OCI-LY1 (cell line): ENCODE measurements at regions not wholly inside any gene's neighbourhood (a gene's known extent, or its start where the extent isn't known, plus 50 kb on each side); places are given as distances from the start of the nearest gene placed in this dataset.

Experiments
- H2AFZ ChIP-seq: fragments of 200-600 bp; sonication (generic), shearing (Covaris generic); 2 replicates; pipeline ENCODE4 v1.6.0; 2014; ENCODE audit warnings: antibody characterized with exemption, mild to moderate bottlenecking, low read length
- H3F3A ChIP-seq: fragments of 200-600 bp; sonication (generic), shearing (Covaris generic); 2 replicates; pipeline ENCODE4 v1.6.0; 2014; ENCODE audit warnings: mild to moderate bottlenecking, antibody characterized with exemption, low read length, moderate library complexity; ENCODE audit not compliant: insufficient read depth
- H3K27ac ChIP-seq: fragments of 200-600 bp; sonication (generic); 2 replicates; pipeline ENCODE4 v1.5.1; 2014; ENCODE audit warnings: low read length, mixed run types, mild to moderate bottlenecking, low read depth; ENCODE audit not compliant: poor library complexity, severe bottlenecking
- H3K27me3 ChIP-seq: fragments of 200-600 bp; sonication (generic); 2 replicates; pipeline ENCODE4 v1.6.0; 2014; ENCODE audit warnings: antibody characterized with exemption, mild to moderate bottlenecking, low read length, moderate library complexity; ENCODE audit not compliant: insufficient read depth
- H3K36me3 ChIP-seq: fragments of 200-600 bp; sonication (generic); 2 replicates; pipeline ENCODE4 v1.6.1; 2014; ENCODE audit warnings: mild to moderate bottlenecking, antibody characterized with exemption, low read length, moderate library complexity, mixed read lengths; ENCODE audit not compliant: insufficient read depth
- H3K4me1 ChIP-seq: fragments of 200-600 bp; sonication (generic); 2 replicates; pipeline ENCODE4 v1.5.1; 2014; ENCODE audit warnings: mild to moderate bottlenecking, low read length, moderate library complexity; ENCODE audit not compliant: insufficient read depth, severe bottlenecking
- H3K4me2 ChIP-seq: fragments of 200-600 bp; sonication (generic), shearing (Covaris generic); 2 replicates; pipeline ENCODE4 v1.6.1; 2014; ENCODE audit warnings: low read length
- H3K4me3 ChIP-seq: fragments of 200-600 bp; sonication (generic); 2 replicates; pipeline ENCODE4 v1.5.1; 2014; ENCODE audit warnings: low read length, low read depth, mild to moderate bottlenecking, mixed read lengths; ENCODE audit not compliant: poor library complexity, severe bottlenecking
- H3K79me2 ChIP-seq: fragments of 200-600 bp; shearing (Covaris generic); 2 replicates; pipeline ENCODE4 v1.6.1; 2016; ENCODE audit warnings: mixed run types, low read length, mixed read lengths; ENCODE audit not compliant: insufficient read depth
- H3K9ac ChIP-seq: fragments of 200-600 bp; sonication (generic), shearing (Covaris generic); 2 replicates; pipeline ENCODE4 v1.6.1; 2014; ENCODE audit warnings: mild to moderate bottlenecking, low read length, mixed read lengths
- H3K9me2 ChIP-seq: fragments of 200-600 bp; sonication (generic), shearing (Covaris generic); 2 replicates; pipeline ENCODE4 v1.6.1; 2014; ENCODE audit warnings: low read depth, mild to moderate bottlenecking, low read length, mixed read lengths
- H3K9me3 ChIP-seq: fragments of 200-600 bp; shearing (Covaris generic); 2 replicates; pipeline ENCODE4 v1.6.1; 2014; ENCODE audit warnings: low read length, mixed read lengths
- H4K20me1 ChIP-seq: fragments of 200-600 bp; sonication (generic), shearing (Covaris generic); 2 replicates; pipeline ENCODE4 v1.6.0; 2016; ENCODE audit warnings: mild to moderate bottlenecking, low read length; ENCODE audit not compliant: insufficient read depth
- CTCF ChIP-seq: fragments of 200-600 bp; sonication (generic), shearing (Covaris generic); IDR thresholded peaks from 2 replicates; pipeline ENCODE4 v1.5.1; 2017; ENCODE audit warnings: mild to moderate bottlenecking, antibody characterized with exemption, low read length, moderate library complexity, mixed read lengths
- EZH2 ChIP-seq: fragments of 200-600 bp; sonication (generic), shearing (Covaris generic); IDR thresholded peaks from 2 replicates; pipeline ENCODE4 v1.8.0; 2017; ENCODE audit warnings: borderline replicate concordance, mixed run types, mild to moderate bottlenecking, antibody characterized with exemption, low read length, moderate library complexity, mixed read lengths

- H3K79me2 ChIP-seq: no peaks in the 10 kb centered on the region
- no peak overlapping the region for H3K4me2 ChIP-seq
- TF ChIP-seq CTCF: no peak
- no peak for TF ChIP-seq EZH2
These were observed 376.7 kb upstream of the CCDC179 start for GRCh38 chr11:23236826-23237555.

GRCh38 chr11:23252426-23252825, 392.2 kb upstream of the CCDC179 start:
- H3K4me2 ChIP-seq: no peak overlapping the region
- H3K9me2 ChIP-seq: no peaks in the 10 kb centered on the region
- H3K79me2 ChIP-seq: no peaks in the 10 kb centered on the region
- H3F3A ChIP-seq: no peaks in the 10 kb centered on the region
- no peaks in the 10 kb centered on the region for H3K27me3 ChIP-seq
- no peaks in the 10 kb centered on the region for H4K20me1 ChIP-seq
- no peaks in the 10 kb centered on the region for H3K9me3 ChIP-seq
- no peaks in the 10 kb centered on the region for H3K4me1 ChIP-seq
- no peak overlapping the region for H3K27ac ChIP-seq
- no peak overlapping the region for H2AFZ ChIP-seq
- H3K36me3 ChIP-seq: no peaks in the 10 kb centered on the region
- H3K9ac ChIP-seq: no peak overlapping the region
- no peak overlapping the region for H3K4me3 ChIP-seq
- no peak for TF ChIP-seq CTCF
- no peak for TF ChIP-seq EZH2

More at GRCh38 chr11:23236826-23237555, 376.7 kb upstream of the CCDC179 start:
- Histone ChIP-seq H3K9me2 (no peaks in the 10 kb centered on the region), H3K9me3 (no peaks in the 10 kb centered on the region), H3K27ac (no peak overlapping the region), H3K36me3 (no peaks in the 10 kb centered on the region), H3K4me3 (no peak overlapping the region), H3F3A (no peaks in the 10 kb centered on the region), H3K27me3 (no peaks in the 10 kb centered on the region), H2AFZ (no peak overlapping the region), H3K9ac (no peak overlapping the region), H4K20me1 (no peaks in the 10 kb centered on the region), H3K4me1 (no peaks in the 10 kb centered on the region)

GRCh38 chr11:23257088-23257487, 396.8 kb upstream of the CCDC179 start:
- no peaks in the 10 kb centered on the region for H3K27me3 ChIP-seq
- H2AFZ ChIP-seq: no peak overlapping the region
- no peaks in the 10 kb centered on the region for H3K79me2 ChIP-seq
- TF ChIP-seq CTCF (no peak), EZH2 (no peak)
- no peaks in the 10 kb centered on the region for H3K36me3 ChIP-seq
- no peak overlapping the region for H3K27ac ChIP-seq
- no peaks in the 10 kb centered on the region for H3F3A ChIP-seq
- no peak overlapping the region for H3K9ac ChIP-seq
- H3K4me1 ChIP-seq: no peaks in the 10 kb centered on the region
- H4K20me1 ChIP-seq: no peaks in the 10 kb centered on the region
- H3K9me2 ChIP-seq: no peaks in the 10 kb centered on the region
- H3K4me3 ChIP-seq: no peak overlapping the region
- no peaks in the 10 kb centered on the region for H3K9me3 ChIP-seq
- H3K4me2 ChIP-seq: no peak overlapping the region
